SK-N-SH (cell line): ENCODE measurements at regions not wholly inside any gene's neighbourhood (a gene's known extent, or its start where the extent isn't known, plus 50 kb on each side); places are given as distances from the start of the nearest gene placed in this dataset.

Experiments used
- CTCF ChIA-PET: fragments of 300-600, 350-600 bp; formaldehyde crosslinking; extraction: SDS; loops from one replicate; lab custom pipeline; 2021; lab: Yijun Ruan, JAX
- POLR2A ChIA-PET: fragments of 350-600 bp; sonication (Branson Sonifier 250); formaldehyde crosslinking; extraction: SDS; loops from one replicate; lab custom pipeline; 2020; ENCODE audit warnings: antibody characterized with exemption, inconsistent platforms; lab: Yijun Ruan, JAX
- DNase-seq: peaks from one replicate; pipeline ENCODE4 v3.0.0; 2012
- H2AFZ ChIP-seq: fragments of 200-600 bp; sonication (generic); 2 replicates; pipeline ENCODE4 v1.8.1; 2016; ENCODE audit warnings: antibody characterized with exemption, mild to moderate bottlenecking, low read depth
- H3F3A ChIP-seq: fragments of 200-600 bp; sonication (generic); replicated peaks from 2 replicates; pipeline ENCODE3; 2016; ENCODE audit warnings: antibody characterized with exemption, mild to moderate bottlenecking; ENCODE audit not compliant: insufficient read depth
- H3K27ac ChIP-seq, 2 experiments: fragments of 200-500 bp in 1 of 2; fragments of 200-600 bp in 1 of 2; sonication (Bioruptor generic) in 1 of 2; sonication (generic), shearing (Covaris generic) in 1 of 2; 2 replicates each; pipeline versions ENCODE4 v1.5.1 to v1.6.1; 2014 to 2016; ENCODE audit warnings: low read depth in 2 of 2, inconsistent platforms in 1 of 2, low read length in 1 of 2, mild to moderate bottlenecking in 1 of 2, mixed read lengths in 1 of 2
- H3K27me3 ChIP-seq: fragments of 200-600 bp; sonication (generic), shearing (Covaris generic); 2 replicates; pipeline ENCODE4 v1.6.1; 2016; ENCODE audit warnings: mixed run types; ENCODE audit not compliant: insufficient read depth
- H3K36me3 ChIP-seq, 2 experiments: fragments of 200-500 bp in 1 of 2; fragments of 200-600 bp in 1 of 2; sonication (Bioruptor generic) in 1 of 2; sonication (generic) in 1 of 2; replicated peaks in 1 of 2; 2 replicates each; pipeline versions ENCODE3 to v1.5.1; 2014 to 2016; ENCODE audit warnings: low read length in 1 of 2, mild to moderate bottlenecking in 1 of 2; ENCODE audit not compliant: insufficient read depth in 2 of 2, control insufficient read depth in 1 of 2
- H3K4me1 ChIP-seq, 2 experiments: fragments of 200-500 bp in 1 of 2; fragments of 200-600 bp in 1 of 2; sonication (Bioruptor generic) in 1 of 2; sonication (generic), shearing (Covaris generic) in 1 of 2; 2 replicates each; pipeline versions ENCODE4 v1.5.1 to v1.6.1; 2014 to 2016; ENCODE audit warnings: low read depth in 1 of 2, low read length in 1 of 2, mixed run types in 1 of 2; ENCODE audit not compliant: insufficient read depth in 2 of 2, control insufficient read depth in 1 of 2
- H3K4me2 ChIP-seq: fragments of 200-600 bp; sonication (generic), shearing (Covaris generic); 2 replicates; pipeline ENCODE4 v1.6.1; 2017; ENCODE audit warnings: mixed run types
- H3K4me3 ChIP-seq, 2 experiments: fragments of 200-500 bp in 1 of 2; fragments of 200-600 bp in 1 of 2; sonication (Bioruptor generic) in 1 of 2; sonication (generic), shearing (Covaris generic) in 1 of 2; 2 replicates each; pipeline versions ENCODE4 v1.5.1 to v1.8.1; 2014 to 2016; ENCODE audit warnings: low read depth in 2 of 2, inconsistent platforms in 1 of 2, low read length in 1 of 2, mild to moderate bottlenecking in 1 of 2, mixed read lengths in 1 of 2, moderate library complexity in 1 of 2
- H3K79me2 ChIP-seq: fragments of 200-600 bp; sonication (generic); 2 replicates; pipeline ENCODE4 v1.8.1; 2017; ENCODE audit warnings: mild to moderate bottlenecking; ENCODE audit not compliant: insufficient read depth
- H3K9ac ChIP-seq: fragments of 200-600 bp; sonication (generic); 2 replicates; pipeline ENCODE4 v1.6.1; 2017; ENCODE audit warnings: mixed run types
- H3K9me2 ChIP-seq: fragments of 200-600 bp; sonication (generic); 2 replicates; pipeline ENCODE4 v1.6.1; 2017; ENCODE audit warnings: mixed run types
- H3K9me3 ChIP-seq: fragments of 200-600 bp; sonication (generic); 2 replicates; pipeline ENCODE4 v1.6.1; 2017; ENCODE audit warnings: mixed run types, mild to moderate bottlenecking, moderate library complexity
- H4K20me1 ChIP-seq: fragments of 200-600 bp; sonication (generic); 2 replicates; pipeline ENCODE4 v1.6.1; 2017; ENCODE audit warnings: mild to moderate bottlenecking, mixed run types; ENCODE audit not compliant: insufficient read depth
- CTCF ChIP-seq: fragments of 200-600 bp; sonication (generic); IDR thresholded peaks from 2 replicates; pipeline ENCODE4 v1.6.1; 2017; ENCODE audit warnings: antibody characterized with exemption, mild to moderate bottlenecking, moderate library complexity
- EP300 ChIP-seq, 2 experiments: IDR thresholded peaks; 2 replicates each; pipeline versions ENCODE4 v1.4.0 to v1.6.1; 2012; ENCODE audit warnings: borderline replicate concordance in 1 of 2, low read depth in 1 of 2, low read length in 1 of 2
- EZH2phosphoT487 ChIP-seq: fragments of 200-600 bp; sonication (generic); IDR thresholded peaks from 2 replicates; pipeline ENCODE4 v1.6.1; 2017; ENCODE audit warnings: low read depth, mixed run types, mild to moderate bottlenecking, antibody characterized with exemption, moderate library complexity, borderline replicate concordance
- FOXJ3 ChIP-seq: sonication (generic); formaldehyde crosslinking; IDR thresholded peaks from 2 replicates; pipeline ENCODE4 v1.5.1; 2020; ENCODE audit warnings: mild to moderate bottlenecking, missing genetic modification reagents
- IRF3 ChIP-seq: fragments of 150-350 bp; IDR thresholded peaks from 2 replicates; pipeline ENCODE4 v1.6.1; 2016; ENCODE audit warnings: mild to moderate bottlenecking, low read depth, low read length
- JUND ChIP-seq: IDR thresholded peaks from 2 replicates; pipeline ENCODE4 v1.4.0; 2012
- SIN3A ChIP-seq: IDR thresholded peaks from 2 replicates; pipeline ENCODE4 v1.6.1; 2012; ENCODE audit warnings: low read depth, mild to moderate bottlenecking, low read length, moderate library complexity, borderline replicate concordance
- SMC3 ChIP-seq: IDR thresholded peaks from 2 replicates; pipeline ENCODE4 v1.6.1; 2012; ENCODE audit warnings: low read depth, low read length, improper control_type of control experiment
- TAF1 ChIP-seq: IDR thresholded peaks from 2 replicates; pipeline ENCODE4 v1.6.1; 2012; ENCODE audit warnings: low read depth, mild to moderate bottlenecking, low read length, moderate library complexity, borderline replicate concordance
- TCF12 ChIP-seq: IDR thresholded peaks from 2 replicates; pipeline ENCODE4 v1.4.0; 2012
- USF1 ChIP-seq: IDR thresholded peaks from 2 replicates; pipeline ENCODE4 v1.4.0; 2012; ENCODE audit warnings: low read depth, borderline replicate concordance
- ZBTB33 ChIP-seq: IDR thresholded peaks from 2 replicates; pipeline ENCODE4 v1.4.0; 2012; ENCODE audit warnings: low read depth, borderline replicate concordance
- WGBS: methylation state at CpG from one replicate; pipeline ENCODE4 v1.1.6; 2017; ENCODE audit warnings: low lambda C conversion rate; 5-methylcytosine and 5-hydroxymethylcytosine counted together

GRCh38 chr2:47315475-47315874 is 53.6 kb upstream of the EPCAM start:
- H3K4me3 ChIP-seq = no peak overlapping the region
- TF ChIP-seq FOXJ3 = no peak
- POLR2A ChIA-PET = interaction anchor here (0.9 kb wide), 1 partner anchor 30 kb away, joined by 3 read pairs; no protein-coding TSS in a partner anchor
- CTCF ChIA-PET = interaction anchor here (0.6 to 1.8 kb wide), 4 partner anchors 29 to 415 kb away, joined by 3 to 4 read pairs (median 4); no protein-coding TSS in a partner anchor
- H3K36me3 ChIP-seq = no peaks in the 10 kb centered on the region
- no peak for DNase-seq
- no peaks in the 10 kb centered on the region for H3K9me2 ChIP-seq
- peaks cover 3% of the 10 kb centered on the region for H3F3A ChIP-seq
- no peak overlapping the region for H2AFZ ChIP-seq
- H3K9ac ChIP-seq = no peak overlapping the region
- H3K27ac ChIP-seq = no peak overlapping the region
- no peaks in the 10 kb centered on the region for H3K27me3 ChIP-seq
- H3K9me3 ChIP-seq = no peaks in the 10 kb centered on the region
- H4K20me1 ChIP-seq = no peaks in the 10 kb centered on the region
- peaks cover 0 to 23% of the 10 kb centered on the region in 2 experiments; a peak in 3 of 4 replicates for H3K4me1 ChIP-seq
- WGBS = 86% methylated on average over 5 of the region's 5 CpGs
- H3K79me2 ChIP-seq = no peaks in the 10 kb centered on the region
- no peak overlapping the region for H3K4me2 ChIP-seq

GRCh38 chr2:47313728-47314127 is 55.4 kb upstream of the EPCAM start:
- CTCF ChIA-PET = interaction anchor here (1.1 to 3.4 kb wide), 5 partner anchors 10 to 398 kb away, joined by 3 to 27 read pairs (median 4); no protein-coding TSS in a partner anchor
- Histone ChIP-seq H3K27ac (peak overlapping the region in 1 of 2 experiments; percentile 1; a peak in 1 of 4 replicates), H3K4me3 (no peak overlapping the region), H3K4me1 (peaks cover 0 to 33% of the 10 kb centered on the region in 2 experiments; a peak in 3 of 4 replicates), H4K20me1 (no peaks in the 10 kb centered on the region), H3K79me2 (no peaks in the 10 kb centered on the region)
- POLR2A ChIA-PET = interaction anchor here (1.3 kb wide), 1 partner anchor 313 kb away, joined by 4 read pairs; no protein-coding TSS in a partner anchor
- TF ChIP-seq USF1 (no peak), ZBTB33 (no peak), IRF3 (no peak), SMC3 (no peak), TAF1 (no peak), JUND (no peak), EZH2phosphoT487 (no peak), CTCF (no peak; the same call in 1 of the 2 replicates), EP300 (IDR thresholded peaks at IDR 0.05; ENCODE audit: borderline replicate concordance in 1 of 2, low read depth in 1 of 2, low read length in 1 of 2) (no peak), SIN3A (no peak), TCF12 (no peak)
- TF ChIP-seq, all 33 proteins: peak for 0
- H3K9ac ChIP-seq = no peak overlapping the region
- H3K27me3 ChIP-seq = no peaks in the 10 kb centered on the region
- WGBS = 88% methylated on average over 2 of the region's 2 CpGs
- no peaks in the 10 kb centered on the region for H3K9me3 ChIP-seq
- no peak overlapping the region for H3K4me2 ChIP-seq
- no peak overlapping the region for H2AFZ ChIP-seq
- no peak for DNase-seq
- H3F3A ChIP-seq = peaks cover 3% of the 10 kb centered on the region
- no peaks in the 10 kb centered on the region for H3K36me3 ChIP-seq
- H3K9me2 ChIP-seq = no peaks in the 10 kb centered on the region
